Activated T-helper 2 cell treated with anti-CD3 and anti-CD28 coated beads, Interferon-gamma antibody, Interleukin-2, Interleukin-4, amounts not matched to agents 10 μg/mL and 5 μg/mL and 100 μg/mL, durations not matched to agents 14 hours and 24 hours and 36 hours (primary cell): ENCODE measurements at regions not wholly inside any gene's neighbourhood (a gene's known extent, or its start where the extent isn't known, plus 50 kb on each side); places are given as distances from the start of the nearest gene placed in this dataset.
"Not testable (repeated sequence)": the region's sequence is repeated elsewhere in the genome, so short reads cannot be mapped to it uniquely, and the experiment has no call there.

Experiments
- DNase-seq: peaks from one replicate; pipeline ENCODE4 v3.0.0; 2021; ENCODE audit warnings: low spot score
- H3K27ac Mint-ChIP-seq: one replicate; pipeline ENCODE4 v1.8.0; 2021; ENCODE audit warnings: mixed read lengths
- H3K27me3 Mint-ChIP-seq: one replicate; pipeline ENCODE4 v1.8.0; 2021; ENCODE audit warnings: low read depth, mixed read lengths
- H3K36me3 Mint-ChIP-seq: one replicate; pipeline ENCODE4 v1.8.0; 2021; ENCODE audit warnings: low read depth, mixed read lengths
- H3K4me1 Mint-ChIP-seq: one replicate; pipeline ENCODE4 v1.8.0; 2021; ENCODE audit warnings: low read depth, mixed read lengths
- H3K4me3 Mint-ChIP-seq: one replicate; pipeline ENCODE4 v1.8.0; 2021; ENCODE audit warnings: low read depth, mild to moderate bottlenecking, moderate library complexity, mixed read lengths
- H3K9me3 Mint-ChIP-seq: one replicate; pipeline ENCODE4 v1.8.0; 2021; ENCODE audit warnings: mixed read lengths
- intact Hi-C: fragments of 100-400 bp; cut with micrococcal nuclease; formaldehyde crosslinking; loops from one replicate; pipeline ENCODE4 v1.15.1; 2023

GRCh38 chr4:19205853-19206252, 1045.9 kb upstream of the SLIT2 start:
- H3K27ac Mint-ChIP-seq = no peak overlapping the region
- no peak overlapping the region for H3K4me3 Mint-ChIP-seq
- no peaks in the 10 kb centered on the region for H3K27me3 Mint-ChIP-seq
- H3K4me1 Mint-ChIP-seq = no peaks in the 10 kb centered on the region
- DNase-seq = no peak
- H3K9me3 Mint-ChIP-seq = peaks cover 28% of the 10 kb centered on the region
- intact Hi-C loops = no loop called here
- no peaks in the 10 kb centered on the region for H3K36me3 Mint-ChIP-seq

- H3K27ac Mint-ChIP-seq, H3K36me3 Mint-ChIP-seq, H3K27me3 Mint-ChIP-seq, intact Hi-C loops, H3K4me3 Mint-ChIP-seq, H3K4me1 Mint-ChIP-seq, DNase-seq: not testable (repeated sequence)
- H3K9me3 Mint-ChIP-seq = peaks cover 15% of the 10 kb centered on the region
These were observed 1053.9 kb upstream of the SLIT2 start for GRCh38 chr4:19197838-19198237.

GRCh38 chr4:19195696-19196095, 1056.0 kb upstream of the SLIT2 start:
- H3K4me3 Mint-ChIP-seq = no peak overlapping the region
- H3K36me3 Mint-ChIP-seq = no peaks in the 10 kb centered on the region
- no peaks in the 10 kb centered on the region for H3K27me3 Mint-ChIP-seq
- no peak overlapping the region for H3K27ac Mint-ChIP-seq
- intact Hi-C loops = no loop called here
- DNase-seq = no peak
- H3K4me1 Mint-ChIP-seq = no peaks in the 10 kb centered on the region
- peaks cover 24% of the 10 kb centered on the region for H3K9me3 Mint-ChIP-seq

- DNase-seq = no peak
- Mint-ChIP-seq H3K9me3 (peaks cover 24% of the 10 kb centered on the region), H3K4me1 (no peaks in the 10 kb centered on the region), H3K27me3 (no peaks in the 10 kb centered on the region), H3K27ac (no peak overlapping the region), H3K4me3 (no peak overlapping the region), H3K36me3 (no peaks in the 10 kb centered on the region)
- intact Hi-C loops = no loop called here
These were observed 1057.0 kb upstream of the SLIT2 start for GRCh38 chr4:19194672-19195071.

DNA sequence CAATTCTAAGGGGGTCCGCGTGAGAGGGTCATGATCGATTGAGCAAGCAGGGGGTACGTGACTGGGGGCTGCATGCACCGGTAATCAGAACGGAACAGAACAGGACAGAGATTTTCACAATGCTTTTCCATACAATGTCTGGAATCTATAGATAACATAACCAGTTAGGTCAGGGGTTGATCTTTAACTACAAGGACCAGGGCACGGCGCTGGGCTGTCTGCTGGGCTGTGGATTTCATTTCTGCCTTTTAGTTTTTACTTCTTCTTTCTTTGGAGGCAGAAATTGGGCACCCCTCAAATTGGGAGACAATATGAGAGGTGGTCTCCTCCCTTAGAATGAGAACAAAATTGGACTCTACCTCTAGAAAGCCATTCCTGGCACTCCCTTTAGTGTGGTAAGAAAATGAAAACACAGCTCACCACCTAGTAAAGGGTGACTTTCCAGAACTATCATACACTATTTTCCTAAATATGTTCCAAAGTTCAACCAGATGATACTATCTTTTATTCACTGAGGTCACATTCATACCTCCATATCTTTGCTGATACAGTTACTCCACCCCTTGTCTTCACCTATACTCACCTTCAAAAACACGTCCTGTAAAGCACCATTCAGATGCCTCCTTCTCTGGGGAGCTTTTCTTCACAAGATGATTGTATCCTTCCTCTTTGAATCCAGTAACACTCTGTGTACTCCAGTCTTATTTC, 1058.3 kb upstream of the SLIT2 start:
- intact Hi-C loops = no loop called here
- H3K9me3 Mint-ChIP-seq = peaks cover 19% of the 10 kb centered on the region
- no peaks in the 10 kb centered on the region for H3K4me1 Mint-ChIP-seq
- no peak for DNase-seq
- H3K27ac Mint-ChIP-seq = no peak overlapping the region
- H3K36me3 Mint-ChIP-seq = no peaks in the 10 kb centered on the region
- H3K4me3 Mint-ChIP-seq = no peak overlapping the region
- H3K27me3 Mint-ChIP-seq = no peaks in the 10 kb centered on the region

GRCh38 chr4:19191979-19192650, 1059.6 kb upstream of the SLIT2 start:
- Mint-ChIP-seq H3K4me1 (no peaks in the 10 kb centered on the region), H3K27ac (no peak overlapping the region), H3K27me3 (no peaks in the 10 kb centered on the region), H3K9me3 (peaks cover 24% of the 10 kb centered on the region), H3K36me3 (no peaks in the 10 kb centered on the region), H3K4me3 (no peak overlapping the region)
- DNase-seq = no peak
- intact Hi-C loops = no loop called here

DNA sequence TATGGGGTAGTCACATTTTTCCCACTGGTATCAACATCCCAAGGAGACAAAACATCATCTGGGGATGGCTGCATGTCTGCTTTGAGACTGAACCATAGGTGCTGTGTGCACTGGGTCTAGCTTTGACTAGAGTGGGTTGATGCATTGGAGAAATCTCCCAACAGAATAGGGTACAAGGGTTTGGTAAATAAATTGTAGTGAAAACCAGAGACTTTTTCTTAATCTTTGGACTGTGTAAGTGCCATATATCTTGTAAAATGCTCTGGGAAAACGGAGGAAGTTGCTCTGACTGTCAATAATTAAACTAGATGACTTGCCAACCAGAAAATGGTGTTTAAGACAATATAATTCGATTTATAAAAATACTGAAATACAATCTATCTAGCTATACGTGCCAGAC, 1064.0 kb upstream of the SLIT2 start:
- DNase-seq = no peak
- Mint-ChIP-seq H3K9me3 (peaks cover 23% of the 10 kb centered on the region), H3K27ac (no peak overlapping the region), H3K27me3 (no peaks in the 10 kb centered on the region), H3K4me1 (no peaks in the 10 kb centered on the region), H3K4me3 (no peak overlapping the region), H3K36me3 (no peaks in the 10 kb centered on the region)
- intact Hi-C loops = no loop called here

GRCh38 chr4:19187096-19187495, 1064.6 kb upstream of the SLIT2 start:
- Mint-ChIP-seq H3K36me3 (no peaks in the 10 kb centered on the region), H3K27ac (no peak overlapping the region), H3K4me3 (no peak overlapping the region), H3K4me1 (no peaks in the 10 kb centered on the region), H3K27me3 (no peaks in the 10 kb centered on the region), H3K9me3 (peaks cover 23% of the 10 kb centered on the region)
- no peak for DNase-seq
- intact Hi-C loops = no loop called here

DNA sequence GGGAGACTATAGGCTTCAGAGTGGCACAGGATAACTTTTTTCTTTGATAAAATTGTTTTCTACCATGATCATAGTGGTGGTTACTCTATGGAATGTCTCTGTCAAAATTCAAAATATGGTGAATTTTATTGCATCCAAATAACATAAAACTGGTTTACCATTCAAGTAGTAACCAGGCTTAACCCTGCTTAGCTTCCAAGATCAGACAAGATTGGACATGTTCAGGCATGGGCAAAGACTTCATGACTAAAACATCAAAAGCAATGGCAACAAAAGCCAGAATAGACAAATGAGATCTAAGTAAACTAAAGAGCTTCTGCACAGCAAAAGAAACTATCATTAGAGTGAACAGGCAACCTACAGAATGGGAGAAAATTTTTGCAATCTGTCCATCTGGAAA, 1070.1 kb upstream of the SLIT2 start:
- peaks cover 25% of the 10 kb centered on the region for H3K9me3 Mint-ChIP-seq
- H3K27me3 Mint-ChIP-seq, intact Hi-C loops, H3K4me1 Mint-ChIP-seq, H3K27ac Mint-ChIP-seq, H3K4me3 Mint-ChIP-seq, DNase-seq, H3K36me3 Mint-ChIP-seq: not testable (repeated sequence)

- intact Hi-C loops = no loop called here
- H3K27ac Mint-ChIP-seq = no peak overlapping the region
- H3K36me3 Mint-ChIP-seq = no peaks in the 10 kb centered on the region
- no peak overlapping the region for H3K4me3 Mint-ChIP-seq
- no peaks in the 10 kb centered on the region for H3K4me1 Mint-ChIP-seq
- DNase-seq = no peak
- H3K9me3 Mint-ChIP-seq = peaks cover 18% of the 10 kb centered on the region
- no peaks in the 10 kb centered on the region for H3K27me3 Mint-ChIP-seq
These were observed 1072.9 kb upstream of the SLIT2 start for GRCh38 chr4:19178835-19179234.

DNA sequence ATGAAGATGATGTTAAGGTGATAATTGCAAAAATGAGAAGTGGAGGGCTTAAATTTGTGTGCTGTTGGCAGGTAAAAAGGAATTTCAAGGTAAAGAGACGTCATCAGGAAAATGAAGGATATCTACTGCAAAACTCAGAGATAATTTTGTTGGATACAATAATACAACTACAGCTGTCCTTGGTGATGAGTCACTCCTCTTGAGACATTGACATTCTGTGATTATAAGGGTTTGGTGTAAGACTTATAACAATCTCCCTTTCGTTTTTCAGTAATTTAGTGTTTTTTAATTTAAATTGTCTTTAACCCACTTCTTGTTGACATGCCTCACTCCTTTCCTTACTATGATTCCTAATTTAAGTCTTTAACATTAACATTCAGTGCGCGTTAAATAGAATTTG, 1074.1 kb upstream of the SLIT2 start:
- H3K27ac Mint-ChIP-seq = no peak overlapping the region
- DNase-seq = no peak
- no peak overlapping the region for H3K4me3 Mint-ChIP-seq
- no peaks in the 10 kb centered on the region for H3K4me1 Mint-ChIP-seq
- intact Hi-C loops = no loop called here
- peaks cover 20% of the 10 kb centered on the region for H3K9me3 Mint-ChIP-seq
- H3K27me3 Mint-ChIP-seq = no peaks in the 10 kb centered on the region
- no peaks in the 10 kb centered on the region for H3K36me3 Mint-ChIP-seq

- intact Hi-C loops = no loop called here
- no peaks in the 10 kb centered on the region for H3K4me1 Mint-ChIP-seq
- H3K27me3 Mint-ChIP-seq = no peaks in the 10 kb centered on the region
- no peaks in the 10 kb centered on the region for H3K36me3 Mint-ChIP-seq
- no peak for DNase-seq
- H3K27ac Mint-ChIP-seq = no peak overlapping the region
- H3K9me3 Mint-ChIP-seq = peaks cover 17% of the 10 kb centered on the region
- H3K4me3 Mint-ChIP-seq = no peak overlapping the region
These were observed 1079.9 kb upstream of the SLIT2 start for GRCh38 chr4:19171832-19172231.

GRCh38 chr4:19167311-19167710, 1084.4 kb upstream of the SLIT2 start:
- H3K36me3 Mint-ChIP-seq = no peaks in the 10 kb centered on the region
- H3K4me3 Mint-ChIP-seq = no peak overlapping the region
- intact Hi-C loops = no loop called here
- no peak for DNase-seq
- no peak overlapping the region for H3K27ac Mint-ChIP-seq
- H3K4me1 Mint-ChIP-seq = no peaks in the 10 kb centered on the region
- H3K9me3 Mint-ChIP-seq = peaks cover 29% of the 10 kb centered on the region
- H3K27me3 Mint-ChIP-seq = no peaks in the 10 kb centered on the region
